C4-2B (cell line): ENCODE measurements at regions not wholly inside any gene's neighbourhood (a gene's known extent, or its start where the extent isn't known, plus 50 kb on each side); places are given as distances from the start of the nearest gene placed in this dataset.

Experiments used
- CTCF ChIP-seq: fragments of 450-650 bp; conservative IDR thresholded peaks from 2 replicates; pipeline ENCODE4 v1.5.1; 2017; ENCODE audit warnings: mild to moderate bottlenecking
- ZFX ChIP-seq: fragments of 450-650 bp; IDR thresholded peaks from 2 replicates; pipeline ENCODE4 v1.6.1; 2017

GRCh38 chr1:106926803-106927582 is 129.5 kb upstream of the PRMT6 start:
- no peak for TF ChIP-seq CTCF
- TF ChIP-seq ZFX: no peak
